WTC11 (cell line): ENCODE measurements at regions not wholly inside any gene's neighbourhood (a gene's known extent, or its start where the extent isn't known, plus 50 kb on each side); places are given as distances from the start of the nearest gene placed in this dataset.

Source experiments
- ATAC-seq: fragments of 200-7000 bp; cut with Tn5 transposase; 2 replicates; pipeline ENCODE4 v1.10.0; 2021; ENCODE audit warnings: mild to moderate bottlenecking, moderate library complexity
- CTCF ChIA-PET: fragments of 300-600 bp; sonication (Branson Sonifier 250); formaldehyde crosslinking; loops from one replicate; lab custom pipeline; 2021; ENCODE audit warnings: antibody characterized with exemption; lab: Charles Lee
- POLR2A ChIA-PET: fragments of 350-600 bp; sonication (Branson Sonifier 250); formaldehyde crosslinking; loops from one replicate; lab custom pipeline; 2021; ENCODE audit warnings: antibody characterized with exemption; lab: Charles Lee
- DNase-seq: peaks from one replicate; pipeline ENCODE4 v3.0.0; 2021; ENCODE audit warnings: low spot score
- H3K27ac Mint-ChIP-seq: 2 replicates; pipeline ENCODE4 v1.8.0; 2021; ENCODE audit warnings: mixed read lengths
- H3K27me3 Mint-ChIP-seq: 2 replicates; pipeline ENCODE4 v1.8.0; 2021; ENCODE audit warnings: low read depth, mild to moderate bottlenecking, moderate library complexity, mixed read lengths
- H3K36me3 Mint-ChIP-seq: 2 replicates; pipeline ENCODE4 v1.8.0; 2021; ENCODE audit warnings: mixed read lengths
- H3K4me1 Mint-ChIP-seq: 2 replicates; pipeline ENCODE4 v1.8.0; 2022; ENCODE audit warnings: mixed read lengths
- H3K4me3 Mint-ChIP-seq: 2 replicates; pipeline ENCODE4 v1.8.0; 2021; ENCODE audit warnings: mild to moderate bottlenecking, moderate library complexity, mixed read lengths
- H3K9me3 Mint-ChIP-seq: 2 replicates; pipeline ENCODE4 v1.8.0; 2021; ENCODE audit warnings: mixed read lengths
- ARID4B ChIP-seq: sonication (generic); formaldehyde crosslinking; IDR thresholded peaks from 2 replicates; pipeline ENCODE4 v1.8.0; 2023; ENCODE audit warnings: missing genetic modification reagents, mild to moderate bottlenecking, borderline replicate concordance
- ATF1 ChIP-seq: sonication (generic); formaldehyde crosslinking; IDR thresholded peaks from 2 replicates; pipeline ENCODE4 v1.8.1; 2023; ENCODE audit warnings: mild to moderate bottlenecking, moderate library complexity, missing genetic modification reagents
- CREB1 ChIP-seq: sonication (generic); formaldehyde crosslinking; IDR thresholded peaks from 2 replicates; pipeline ENCODE4 v1.8.0; 2023; ENCODE audit warnings: mild to moderate bottlenecking, missing genetic modification reagents
- ESRRA ChIP-seq: sonication (generic); formaldehyde crosslinking; IDR thresholded peaks from 2 replicates; pipeline ENCODE4 v1.8.1; 2022; ENCODE audit warnings: mild to moderate bottlenecking, missing genetic modification reagents, borderline replicate concordance
- GABPB1 ChIP-seq: sonication (generic); formaldehyde crosslinking; IDR thresholded peaks from 2 replicates; pipeline ENCODE4 v1.8.1; 2023; ENCODE audit warnings: mild to moderate bottlenecking, missing genetic modification reagents
- IRF1 ChIP-seq: sonication (generic); formaldehyde crosslinking; IDR thresholded peaks from 2 replicates; pipeline ENCODE4 v1.8.0; 2023; ENCODE audit warnings: missing genetic modification reagents
- KAT7 ChIP-seq: sonication (generic); formaldehyde crosslinking; IDR thresholded peaks from 2 replicates; pipeline ENCODE4 v1.8.1; 2023; ENCODE audit warnings: missing genetic modification reagents, mild to moderate bottlenecking, borderline replicate concordance
- NFATC4 ChIP-seq: fragments of 250-450 bp; sonication (Bioruptor Pico); IDR thresholded peaks from 2 replicates; pipeline ENCODE4 v1.9.0; 2021; ENCODE audit warnings: mild to moderate bottlenecking
- RELA ChIP-seq: sonication (generic); formaldehyde crosslinking; IDR thresholded peaks from 2 replicates; pipeline ENCODE4 v1.8.1; 2022; ENCODE audit warnings: missing genetic modification reagents, mild to moderate bottlenecking, borderline replicate concordance
- RORB ChIP-seq: fragments of 250-450 bp; sonication (Bioruptor Pico); IDR thresholded peaks from 2 replicates; pipeline ENCODE4 v1.9.0; 2021; ENCODE audit warnings: mild to moderate bottlenecking
- SMAD3 ChIP-seq: sonication (generic); formaldehyde crosslinking; IDR thresholded peaks from 2 replicates; pipeline ENCODE4 v1.8.0; 2022; ENCODE audit warnings: missing genetic modification reagents, mild to moderate bottlenecking, borderline replicate concordance
- SOX15 ChIP-seq: fragments of 250-450 bp; sonication (Bioruptor Pico); IDR thresholded peaks from 2 replicates; pipeline ENCODE4 v1.9.0; 2021; ENCODE audit warnings: mild to moderate bottlenecking
- STAT6 ChIP-seq: sonication (generic); formaldehyde crosslinking; conservative IDR thresholded peaks from 2 replicates; pipeline ENCODE4 v1.8.1; 2023; ENCODE audit warnings: mild to moderate bottlenecking, low read depth, missing genetic modification reagents, moderate library complexity
- TEAD1 ChIP-seq: sonication (generic); formaldehyde crosslinking; IDR thresholded peaks from 2 replicates; pipeline ENCODE4 v1.8.0; 2022; ENCODE audit warnings: mild to moderate bottlenecking, missing genetic modification reagents
- USF2 ChIP-seq: sonication (generic); formaldehyde crosslinking; IDR thresholded peaks from 2 replicates; pipeline ENCODE4 v1.8.1; 2023; ENCODE audit warnings: mild to moderate bottlenecking, missing genetic modification reagents, moderate library complexity
- ZNF121 ChIP-seq: sonication (generic); formaldehyde crosslinking; IDR thresholded peaks from 2 replicates; pipeline ENCODE4 v1.8.0; 2023; ENCODE audit warnings: missing genetic modification reagents
- ZNF396 ChIP-seq: fragments of 250-450 bp; sonication (Bioruptor Pico); IDR thresholded peaks from 2 replicates; pipeline ENCODE4 v1.8.0; 2021; ENCODE audit warnings: mild to moderate bottlenecking, moderate library complexity, borderline replicate concordance
- ZNF425 ChIP-seq: fragments of 250-450 bp; sonication (Bioruptor Pico); conservative IDR thresholded peaks from 2 replicates; pipeline ENCODE4 v1.9.0; 2021; ENCODE audit warnings: mild to moderate bottlenecking

- DNase-seq (no peak), ATAC-seq (no peak)
- ChIA-PET POLR2A (interaction anchor here (0.7 kb wide), 1 partner anchor 60 kb away, joined by 3 read pairs; no protein-coding TSS in a partner anchor), CTCF (no interaction called here)
- no peak overlapping the region for H3K27ac Mint-ChIP-seq
- no peaks in the 10 kb centered on the region for H3K4me1 Mint-ChIP-seq
- no peak overlapping the region for H3K4me3 Mint-ChIP-seq
- no peaks in the 10 kb centered on the region for H3K9me3 Mint-ChIP-seq
- H3K27me3 Mint-ChIP-seq, result no peaks in the 10 kb centered on the region
- no peaks in the 10 kb centered on the region for H3K36me3 Mint-ChIP-seq
- no peak for TF ChIP-seq RORB (CRISPR knock-in tag)
- TF ChIP-seq NFATC4 (CRISPR knock-in tag), result no peak
- TF ChIP-seq SOX15 (CRISPR knock-in tag), result no peak
- no peak for TF ChIP-seq ZNF425
- no peak for TF ChIP-seq KAT7 (CRISPR knock-in tag)
- TF ChIP-seq ZNF396 (CRISPR knock-in tag), result no peak
- no peak for TF ChIP-seq ATF1 (CRISPR knock-in tag)
- no peak for TF ChIP-seq IRF1 (CRISPR knock-in tag)
- TF ChIP-seq CREB1 (CRISPR knock-in tag), result no peak
- TF ChIP-seq USF2 (CRISPR knock-in tag), result no peak
- no peak for TF ChIP-seq RELA (CRISPR knock-in tag)
- no peak for TF ChIP-seq TEAD1 (CRISPR knock-in tag)
- no peak for TF ChIP-seq SMAD3
- TF ChIP-seq, all 79 proteins: peak for 0
These were observed 151.2 kb upstream of the KCNN2 start for GRCh38 chr5:114210662-114211061.

- Mint-ChIP-seq H3K4me3 (no peak overlapping the region), H3K36me3 (peaks cover 2% of the 10 kb centered on the region; the same call in 1 of the 2 replicates), H3K27ac (no peak overlapping the region), H3K9me3 (peaks cover 24% of the 10 kb centered on the region), H3K4me1 (no peaks in the 10 kb centered on the region), H3K27me3 (no peaks in the 10 kb centered on the region; the same call in 1 of the 2 replicates)
- no peak for TF ChIP-seq STAT6 (CRISPR knock-in tag)
- no peak for TF ChIP-seq ZNF425
- TF ChIP-seq ZNF121, result no peak
- TF ChIP-seq ESRRA (CRISPR knock-in tag), result no peak
- TF ChIP-seq GABPB1 (CRISPR knock-in tag), result no peak
- no peak for TF ChIP-seq ARID4B (CRISPR knock-in tag)
- ChIA-PET POLR2A (no interaction called here), CTCF (interaction anchor here (0.7 to 1.5 kb wide), 2 partner anchors 93 to 542 kb away, joined by 3 read pairs; no protein-coding TSS in a partner anchor)
- no peak for DNase-seq
- ATAC-seq, result no peak
These were observed 140.1 kb upstream of the KCNN2 start for GRCh38 chr5:114221807-114222206.
